HG02623 (cell line): ENCODE measurements at regions not wholly inside any gene's neighbourhood (a gene's known extent, or its start where the extent isn't known, plus 50 kb on each side); places are given as distances from the start of the nearest gene placed in this dataset.

ENCODE experiments used
- ATAC-seq: cut with Tn5 transposase; IDR thresholded peaks from one replicate; pipeline ENCODE4 v1.9.1; 2021; ENCODE audit warnings: moderate library complexity; ENCODE audit not compliant: unreplicated experiment

DNA sequence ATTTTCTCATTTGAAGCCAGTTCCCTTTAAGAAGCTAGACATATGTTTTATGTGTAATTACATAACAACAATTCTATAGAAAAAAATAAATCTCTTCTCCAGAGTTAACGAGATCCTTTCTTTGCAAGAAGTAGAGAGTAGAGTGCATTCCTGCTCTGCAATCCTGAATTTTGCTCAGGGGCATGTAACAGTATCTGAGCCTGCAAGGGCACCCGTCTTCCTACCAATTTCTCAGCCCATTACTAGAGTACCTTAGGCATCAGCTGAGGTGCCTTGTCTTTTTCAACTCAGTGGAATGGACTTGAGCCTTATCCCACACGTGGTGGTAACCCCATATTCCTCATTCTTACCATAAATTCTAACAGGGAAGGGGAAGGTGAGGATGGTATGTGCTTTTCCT, 205.9 kb downstream of the IKZF2 start:
- ATAC-seq, result no peak

- ATAC-seq, result no peak
These were observed 208.1 kb downstream of the IKZF2 start for GRCh38 chr2:212943351-212943750.

- ATAC-seq, result no peak
These were observed 210.1 kb downstream of the IKZF2 start for GRCh38 chr2:212941361-212941760.

- no peak for ATAC-seq
These were observed 210.6 kb downstream of the IKZF2 start for GRCh38 chr2:212940816-212941215.

- no peak for ATAC-seq
These were observed 211.5 kb downstream of the IKZF2 start for GRCh38 chr2:212939777-212940531.

GRCh38 chr2:212938144-212938793, 213.1 kb downstream of the IKZF2 start:
- ATAC-seq, result no peak

DNA sequence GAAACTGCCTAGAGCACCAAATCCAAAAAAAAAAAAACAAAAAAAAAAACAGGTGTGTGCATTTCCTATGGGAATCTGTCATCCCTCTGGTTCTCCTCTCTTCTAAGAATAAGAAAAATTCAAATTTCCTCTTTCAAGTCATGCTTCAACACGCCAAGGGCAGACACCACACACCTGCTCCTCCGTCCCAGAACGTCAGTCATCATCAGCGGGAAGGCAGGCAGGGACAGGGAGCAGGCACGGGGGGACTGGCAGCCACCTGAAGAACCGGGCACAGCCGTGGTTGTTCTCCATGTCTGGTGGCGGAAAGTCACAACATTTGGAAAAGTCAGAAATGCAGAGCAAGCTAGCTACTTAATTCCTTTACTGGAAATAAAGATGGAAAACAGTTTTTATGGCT, 214.8 kb downstream of the IKZF2 start:
- no peak for ATAC-seq

- ATAC-seq, result no peak
These were observed 215.7 kb downstream of the IKZF2 start for GRCh38 chr2:212935752-212936151.

- ATAC-seq, result no peak
These were observed 220.1 kb downstream of the IKZF2 start for GRCh38 chr2:212931271-212931670.

GRCh38 chr2:212930556-212931260, 220.7 kb downstream of the IKZF2 start:
- no peak for ATAC-seq

- ATAC-seq, result no peak
These were observed 221.4 kb downstream of the IKZF2 start for GRCh38 chr2:212929971-212930370.

DNA sequence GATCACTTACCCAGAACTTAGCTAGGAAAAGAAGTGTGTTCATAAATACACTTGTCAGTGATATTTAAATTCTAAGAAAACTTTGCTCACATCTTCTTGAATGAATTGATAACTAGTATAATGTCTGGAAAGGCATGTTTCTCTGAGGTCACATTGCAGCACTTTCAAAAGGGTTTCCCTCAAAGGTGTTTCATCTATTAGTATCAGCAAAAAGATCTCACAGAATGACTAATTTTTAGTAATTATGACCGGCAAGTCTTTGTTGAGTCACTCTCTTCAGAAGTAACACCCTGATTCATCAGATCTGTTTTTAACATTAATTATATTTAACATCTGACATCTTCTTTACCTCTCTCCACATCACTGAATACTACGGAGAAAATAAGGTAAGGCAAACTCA, 222.3 kb downstream of the IKZF2 start:
- no peak for ATAC-seq

DNA sequence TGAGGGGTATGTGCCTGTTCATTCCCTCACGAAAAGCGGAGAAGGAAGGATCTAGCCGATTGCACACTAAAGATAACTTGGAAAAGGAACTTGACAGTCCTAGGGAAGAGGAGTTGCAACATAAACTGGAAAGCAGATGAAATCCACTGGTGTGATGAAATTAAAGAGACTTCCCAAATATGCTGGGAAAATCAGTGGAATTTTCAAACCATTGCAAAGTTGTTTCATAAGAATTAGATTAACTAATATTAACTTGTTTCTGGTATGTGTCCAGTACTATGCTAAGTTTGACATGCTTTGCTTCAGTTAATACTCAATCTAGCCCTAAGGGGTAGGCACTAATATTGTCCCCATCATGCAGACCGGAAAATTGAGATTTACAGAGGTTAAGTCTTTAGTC, 222.7 kb downstream of the IKZF2 start:
- no peak for ATAC-seq

DNA sequence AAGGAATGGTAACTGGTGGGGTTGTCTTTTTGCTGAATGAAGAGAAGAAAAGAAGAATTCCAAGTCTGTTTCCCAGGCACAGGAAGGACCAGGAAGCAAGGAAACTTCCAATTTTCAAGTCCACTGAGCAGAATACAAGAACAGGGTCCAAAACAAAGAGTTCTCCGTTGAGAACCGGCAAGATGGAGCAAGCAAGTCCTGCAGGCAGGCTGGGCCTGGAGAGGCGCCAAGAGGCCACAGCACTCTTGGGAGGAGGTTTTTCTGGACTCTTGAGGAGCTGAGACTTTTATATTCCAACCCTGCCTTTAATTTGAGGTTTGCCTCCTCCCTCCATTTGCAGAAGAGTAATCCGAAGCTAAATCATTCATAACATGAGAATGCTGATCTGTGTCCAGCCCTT, 224.5 kb downstream of the IKZF2 start:
- ATAC-seq, result no peak

GRCh38 chr2:212923393-212923792, 228.0 kb downstream of the IKZF2 start:
- no peak for ATAC-seq

GRCh38 chr2:212922701-212923100, 228.7 kb downstream of the IKZF2 start:
- ATAC-seq, result no peak

DNA sequence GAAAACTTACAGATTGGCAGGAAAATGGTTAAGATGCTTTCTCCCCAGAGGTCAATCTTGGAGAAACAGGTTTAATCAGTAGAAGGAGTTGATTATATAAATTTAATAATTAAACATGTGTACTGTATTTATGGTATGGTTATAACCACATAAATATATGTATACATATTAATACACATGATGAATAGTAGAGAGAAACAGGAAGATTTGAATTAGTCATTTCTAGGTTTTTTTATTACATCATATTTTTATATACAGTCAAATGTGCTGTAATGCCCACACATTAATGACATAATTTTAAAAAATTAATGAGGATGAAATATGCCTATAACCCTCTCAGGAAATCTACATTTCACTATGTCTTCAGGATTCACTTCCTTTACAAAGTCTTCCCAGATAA, 229.7 kb downstream of the IKZF2 start:
- ATAC-seq, result no peak

- ATAC-seq, result no peak
These were observed 230.4 kb downstream of the IKZF2 start for GRCh38 chr2:212921061-212921460.

- no peak for ATAC-seq
These were observed 232.2 kb downstream of the IKZF2 start for GRCh38 chr2:212919238-212919637.

DNA sequence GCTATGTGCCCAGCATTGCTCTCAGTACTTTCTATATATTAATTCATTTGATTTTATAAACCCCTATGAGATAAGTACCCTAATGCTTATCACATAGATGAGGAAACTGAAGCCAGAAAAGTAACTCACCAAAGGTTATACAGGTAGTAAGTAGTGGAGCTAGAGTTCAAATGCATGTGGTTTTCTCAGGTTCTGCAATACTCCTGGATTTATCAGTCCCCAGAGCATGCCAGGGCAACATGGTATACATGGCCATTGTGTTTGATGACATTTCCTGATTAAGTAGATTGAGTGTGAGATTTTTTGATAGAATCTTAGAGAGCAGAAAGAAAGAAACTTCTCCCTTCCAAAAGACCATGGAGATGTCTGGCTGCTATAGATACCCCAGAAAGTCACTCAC, 233.1 kb downstream of the IKZF2 start:
- no peak for ATAC-seq

DNA sequence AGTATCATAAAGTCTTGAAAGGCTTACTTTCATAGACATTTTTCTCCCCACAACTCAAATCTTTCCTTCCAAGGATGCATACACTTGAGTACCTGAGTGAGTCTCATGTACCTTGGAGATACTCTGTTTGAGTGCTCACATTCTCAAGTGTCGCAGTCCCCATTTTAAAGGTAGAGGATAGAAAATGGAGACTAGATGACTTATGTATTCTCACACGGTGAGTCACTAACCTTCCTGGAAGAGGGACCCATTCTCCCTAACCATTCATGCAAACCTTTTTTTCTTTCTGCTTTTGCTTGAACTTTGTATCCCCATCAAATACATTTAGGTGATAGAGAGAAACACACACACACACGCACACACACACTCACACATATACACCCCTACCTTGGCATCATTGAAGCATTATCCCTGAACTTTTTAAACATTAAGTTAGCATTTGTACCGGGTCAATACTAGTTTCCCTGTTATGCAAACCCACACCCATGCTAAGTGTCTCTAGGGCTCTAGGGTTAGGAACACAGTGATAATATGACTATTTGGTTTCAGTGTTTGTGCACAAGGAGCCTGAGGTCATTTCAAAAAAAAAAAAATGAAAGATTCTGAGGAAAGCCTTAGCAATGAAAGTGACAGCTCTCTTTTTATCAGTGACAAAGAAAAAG, 236.2 kb downstream of the IKZF2 start:
- peak; percentile 70 for ATAC-seq

DNA sequence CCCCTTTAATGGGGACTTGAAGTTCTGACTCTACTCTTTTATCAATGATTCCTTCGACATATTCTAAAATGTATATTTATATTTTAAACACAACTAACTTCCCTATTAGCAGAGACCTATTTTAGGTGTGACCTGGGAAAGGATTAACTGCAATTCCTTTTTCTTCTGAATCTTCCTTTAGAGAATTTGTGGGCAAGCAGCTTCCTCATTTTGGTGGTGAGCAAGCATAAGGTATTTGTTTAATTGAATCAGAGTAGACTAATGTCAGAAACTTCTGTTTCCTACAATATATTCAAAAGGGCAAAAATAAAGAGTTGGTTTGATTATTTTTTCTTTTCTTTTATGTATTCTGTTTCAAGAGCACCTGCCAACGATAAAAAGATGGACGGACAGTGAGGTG, 237.0 kb downstream of the IKZF2 start:
- ATAC-seq, result no peak
